ENCODE measurements at regions not wholly inside any gene's neighbourhood (a gene's known extent, or its start where the extent isn't known, plus 50 kb on each side); places are given as distances from the start of the nearest gene placed in this dataset.
"Not testable (repeated sequence)": the region's sequence is repeated elsewhere in the genome, so short reads cannot be mapped to it uniquely, and the experiment has no call there.

GRCh38 chrX:148282504-148282903 is 217.9 kb upstream of the AFF2 start:
- no peaks in the 10 kb centered on the region for H3K36me3 Mint-ChIP-seq (ENCODE audit: low read depth)
- no peak overlapping the region for H3K4me3 Mint-ChIP-seq
- no peaks in the 10 kb centered on the region for H3K9me3 ChIP-seq (ENCODE audit: control insufficient read depth, low read length, poor library complexity, severe bottlenecking)
- ATAC-seq, result no peak
- H3K4me1 Mint-ChIP-seq, result peaks cover 16% of the 10 kb centered on the region
- no peak overlapping the region for H3K27ac Mint-ChIP-seq
- no peaks in the 10 kb centered on the region for H3K27me3 Mint-ChIP-seq
- DNase-seq, result no peak

- no peaks in the 10 kb centered on the region for H3K36me3 Mint-ChIP-seq (ENCODE audit: low read depth)
- ATAC-seq, result no peak
- H3K4me3 Mint-ChIP-seq, result no peak overlapping the region
- no peaks in the 10 kb centered on the region for H3K27me3 Mint-ChIP-seq
- no peaks in the 10 kb centered on the region for H3K9me3 ChIP-seq (ENCODE audit: control insufficient read depth, low read length, poor library complexity, severe bottlenecking)
- H3K27ac Mint-ChIP-seq, result no peak overlapping the region
- DNase-seq, result no peak
- H3K4me1 Mint-ChIP-seq, result peaks cover 16% of the 10 kb centered on the region
These were observed 216.4 kb upstream of the AFF2 start for GRCh38 chrX:148284056-148284455.

GRCh38 chrX:148284821-148285220 is 215.6 kb upstream of the AFF2 start:
- Mint-ChIP-seq H3K27ac (no peak overlapping the region), H3K27me3 (no peaks in the 10 kb centered on the region), H3K4me1 (peaks cover 16% of the 10 kb centered on the region), H3K4me3 (no peak overlapping the region), H3K36me3 (ENCODE audit: low read depth) (no peaks in the 10 kb centered on the region)
- DNase-seq (no peak), ATAC-seq (no peak)
- no peaks in the 10 kb centered on the region for H3K9me3 ChIP-seq (ENCODE audit: control insufficient read depth, low read length, poor library complexity, severe bottlenecking)

- Mint-ChIP-seq H3K4me3 (no peak overlapping the region), H3K27me3 (no peaks in the 10 kb centered on the region)
These were observed 212.0 kb upstream of the AFF2 start for GRCh38 chrX:148288451-148288850.

GRCh38 chrX:148290041-148290440 is 210.4 kb upstream of the AFF2 start:
- Mint-ChIP-seq H3K27me3 (no peaks in the 10 kb centered on the region), H3K36me3 (ENCODE audit: low read depth) (no peaks in the 10 kb centered on the region), H3K27ac (no peak overlapping the region), H3K4me3 (no peak overlapping the region), H3K4me1 (no peaks in the 10 kb centered on the region)
- no peaks in the 10 kb centered on the region for H3K9me3 ChIP-seq (ENCODE audit: control insufficient read depth, low read length, poor library complexity, severe bottlenecking)
- ATAC-seq (no peak), DNase-seq (no peak)

More at GRCh38 chrX:148288451-148288850, 212.0 kb upstream of the AFF2 start:
- H3K9me3 ChIP-seq (ENCODE audit: control insufficient read depth, low read length, poor library complexity, severe bottlenecking), result no peaks in the 10 kb centered on the region
- H3K36me3 Mint-ChIP-seq (ENCODE audit: low read depth), result no peaks in the 10 kb centered on the region
- no peak for DNase-seq
- no peaks in the 10 kb centered on the region for H3K4me1 Mint-ChIP-seq
- H3K27ac Mint-ChIP-seq, result no peak overlapping the region
- ATAC-seq, result no peak

GRCh38 chrX:148290931-148291330 is 209.5 kb upstream of the AFF2 start:
- Mint-ChIP-seq H3K4me1 (no peaks in the 10 kb centered on the region), H3K27me3 (no peaks in the 10 kb centered on the region), H3K36me3 (ENCODE audit: low read depth) (no peaks in the 10 kb centered on the region), H3K27ac (no peak overlapping the region), H3K4me3 (no peak overlapping the region)
- no peak for ATAC-seq
- DNase-seq, result no peak
- H3K9me3 ChIP-seq (ENCODE audit: control insufficient read depth, low read length, poor library complexity, severe bottlenecking), result no peaks in the 10 kb centered on the region

GRCh38 chrX:148298737-148299136 is 201.7 kb upstream of the AFF2 start:
- H3K9me3 ChIP-seq (ENCODE audit: control insufficient read depth, low read length, poor library complexity, severe bottlenecking), result no peaks in the 10 kb centered on the region
- no peaks in the 10 kb centered on the region for H3K4me1 Mint-ChIP-seq
- no peaks in the 10 kb centered on the region for H3K27me3 Mint-ChIP-seq
- no peak overlapping the region for H3K4me3 Mint-ChIP-seq
- DNase-seq, result no peak
- H3K27ac Mint-ChIP-seq, result no peak overlapping the region
- no peaks in the 10 kb centered on the region for H3K36me3 Mint-ChIP-seq (ENCODE audit: low read depth)
- peak; percentile 71 for ATAC-seq

- H3K36me3 Mint-ChIP-seq (ENCODE audit: low read depth); H3K4me3 Mint-ChIP-seq; ATAC-seq; H3K4me1 Mint-ChIP-seq; H3K27ac Mint-ChIP-seq; H3K9me3 ChIP-seq (ENCODE audit: control insufficient read depth, low read length, poor library complexity, severe bottlenecking); DNase-seq; H3K27me3 Mint-ChIP-seq: not testable (repeated sequence)
These were observed 195.2 kb upstream of the AFF2 start for GRCh38 chrX:148305214-148305613.

- no peak for ATAC-seq
- H3K4me3 Mint-ChIP-seq, result no peak overlapping the region
- H3K4me1 Mint-ChIP-seq, result peaks cover 17% of the 10 kb centered on the region
- H3K27ac Mint-ChIP-seq, result peak overlapping the region; percentile 56
- no peaks in the 10 kb centered on the region for H3K27me3 Mint-ChIP-seq
- H3K9me3 ChIP-seq (ENCODE audit: control insufficient read depth, low read length, poor library complexity, severe bottlenecking), result no peaks in the 10 kb centered on the region
- no peak for DNase-seq
- no peaks in the 10 kb centered on the region for H3K36me3 Mint-ChIP-seq (ENCODE audit: low read depth)
These were observed 191.0 kb upstream of the AFF2 start for GRCh38 chrX:148309413-148309812.

- no peaks in the 10 kb centered on the region for H3K36me3 Mint-ChIP-seq (ENCODE audit: low read depth)
- H3K4me1 Mint-ChIP-seq, result peaks cover 17% of the 10 kb centered on the region
- no peaks in the 10 kb centered on the region for H3K27me3 Mint-ChIP-seq
- no peak overlapping the region for H3K27ac Mint-ChIP-seq
- H3K4me3 Mint-ChIP-seq, result peak overlapping the region; percentile 39
- no peaks in the 10 kb centered on the region for H3K9me3 ChIP-seq (ENCODE audit: control insufficient read depth, low read length, poor library complexity, severe bottlenecking)
- DNase-seq (peak; percentile 4 to 9 (median 8)), ATAC-seq (peak; percentile 91)
These were observed 189.8 kb upstream of the AFF2 start for GRCh38 chrX:148310426-148311165.

GRCh38 chrX:148311544-148311943 is 188.9 kb upstream of the AFF2 start:
- H3K27ac Mint-ChIP-seq, result peak overlapping the region; percentile 22
- no peaks in the 10 kb centered on the region for H3K9me3 ChIP-seq (ENCODE audit: control insufficient read depth, low read length, poor library complexity, severe bottlenecking)
- no peak for DNase-seq
- H3K36me3 Mint-ChIP-seq (ENCODE audit: low read depth), result no peaks in the 10 kb centered on the region
- peaks cover 17% of the 10 kb centered on the region for H3K4me1 Mint-ChIP-seq
- no peak for ATAC-seq
- H3K27me3 Mint-ChIP-seq, result no peaks in the 10 kb centered on the region
- peak overlapping the region; percentile 49 for H3K4me3 Mint-ChIP-seq

GRCh38 chrX:148314876-148315275 is 185.5 kb upstream of the AFF2 start:
- ATAC-seq (no peak), DNase-seq (no peak)
- Mint-ChIP-seq H3K27me3 (no peaks in the 10 kb centered on the region), H3K36me3 (ENCODE audit: low read depth) (no peaks in the 10 kb centered on the region), H3K27ac (no peak overlapping the region), H3K4me3 (no peak overlapping the region), H3K4me1 (peaks cover 10% of the 10 kb centered on the region)
- H3K9me3 ChIP-seq (ENCODE audit: control insufficient read depth, low read length, poor library complexity, severe bottlenecking), result no peaks in the 10 kb centered on the region

- no peak for DNase-seq
- Mint-ChIP-seq H3K36me3 (ENCODE audit: low read depth) (no peaks in the 10 kb centered on the region), H3K4me3 (no peak overlapping the region), H3K27ac (no peak overlapping the region), H3K27me3 (no peaks in the 10 kb centered on the region), H3K4me1 (peaks cover 5% of the 10 kb centered on the region)
- H3K9me3 ChIP-seq (ENCODE audit: control insufficient read depth, low read length, poor library complexity, severe bottlenecking), result no peaks in the 10 kb centered on the region
- ATAC-seq, result no peak
These were observed 184.0 kb upstream of the AFF2 start for GRCh38 chrX:148316446-148316845.

GRCh38 chrX:148322906-148323305 is 177.5 kb upstream of the AFF2 start:
- Mint-ChIP-seq H3K36me3 (ENCODE audit: low read depth) (peaks cover 2% of the 10 kb centered on the region), H3K4me1 (no peaks in the 10 kb centered on the region), H3K27me3 (no peaks in the 10 kb centered on the region), H3K4me3 (no peak overlapping the region), H3K27ac (no peak overlapping the region)
- ATAC-seq (no peak), DNase-seq (no peak)
- H3K9me3 ChIP-seq (ENCODE audit: control insufficient read depth, low read length, poor library complexity, severe bottlenecking), result no peaks in the 10 kb centered on the region
